ENCODE measurements at regions not wholly inside any gene's neighbourhood (a gene's known extent, or its start where the extent isn't known, plus 50 kb on each side); places are given as distances from the start of the nearest gene placed in this dataset.

DNA sequence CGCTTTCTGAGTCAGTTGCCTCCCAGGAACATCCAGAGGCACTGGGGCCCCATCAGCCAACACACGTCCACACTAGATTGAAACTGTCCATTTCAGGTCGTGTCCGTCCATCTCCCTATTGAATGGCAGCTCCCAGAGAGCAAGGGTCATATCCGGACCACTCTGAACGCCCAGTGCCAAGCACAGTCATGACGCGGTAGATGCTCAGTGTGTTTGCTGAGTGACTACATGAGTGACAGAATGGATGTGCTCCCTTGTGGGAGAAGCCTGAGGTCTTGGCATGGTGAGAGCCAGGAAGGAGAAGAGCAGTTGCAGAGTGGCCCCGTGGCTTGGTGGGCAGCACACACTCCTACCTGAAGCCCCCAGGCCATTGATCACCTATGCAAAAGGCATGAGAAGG is 92.5 kb upstream of the CUX1 start:
- TF ChIP-seq, protein P1, sequence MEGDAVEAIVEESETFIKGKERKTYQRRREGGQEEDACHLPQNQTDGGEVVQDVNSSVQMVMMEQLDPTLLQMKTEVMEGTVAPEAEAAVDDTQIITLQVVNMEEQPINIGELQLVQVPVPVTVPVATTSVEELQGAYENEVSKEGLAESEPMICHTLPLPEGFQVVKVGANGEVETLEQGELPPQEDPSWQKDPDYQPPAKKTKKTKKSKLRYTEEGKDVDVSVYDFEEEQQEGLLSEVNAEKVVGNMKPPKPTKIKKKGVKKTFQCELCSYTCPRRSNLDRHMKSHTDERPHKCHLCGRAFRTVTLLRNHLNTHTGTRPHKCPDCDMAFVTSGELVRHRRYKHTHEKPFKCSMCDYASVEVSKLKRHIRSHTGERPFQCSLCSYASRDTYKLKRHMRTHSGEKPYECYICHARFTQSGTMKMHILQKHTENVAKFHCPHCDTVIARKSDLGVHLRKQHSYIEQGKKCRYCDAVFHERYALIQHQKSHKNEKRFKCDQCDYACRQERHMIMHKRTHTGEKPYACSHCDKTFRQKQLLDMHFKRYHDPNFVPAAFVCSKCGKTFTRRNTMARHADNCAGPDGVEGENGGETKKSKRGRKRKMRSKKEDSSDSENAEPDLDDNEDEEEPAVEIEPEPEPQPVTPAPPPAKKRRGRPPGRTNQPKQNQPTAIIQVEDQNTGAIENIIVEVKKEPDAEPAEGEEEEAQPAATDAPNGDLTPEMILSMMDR (IDR thresholded peaks at IDR 0.05) = no peak
- no peak for TF ChIP-seq EZH2 (IDR thresholded peaks at IDR 0.05; ENCODE audit: borderline replicate concordance, insufficient read depth, low read depth, low read length, poor library complexity, severe bottlenecking)
